DOHH2 (cell line): ENCODE measurements at regions not wholly inside any gene's neighbourhood (a gene's known extent, or its start where the extent isn't known, plus 50 kb on each side); places are given as distances from the start of the nearest gene placed in this dataset.

ENCODE experiments used
- H3F3A ChIP-seq: fragments of 200-600 bp; sonication (generic), shearing (Covaris generic); 2 replicates; pipeline ENCODE4 v1.6.0; 2016; ENCODE audit warnings: antibody characterized with exemption, mild to moderate bottlenecking; ENCODE audit not compliant: control insufficient read depth, insufficient read depth
- H3K27ac ChIP-seq: fragments of 200-600 bp; sonication (generic); 2 replicates; pipeline ENCODE4 v1.5.1; 2014; ENCODE audit warnings: low read depth, mild to moderate bottlenecking, low read length, moderate library complexity
- H3K27me3 ChIP-seq: fragments of 200-600 bp; sonication (generic); 2 replicates; pipeline ENCODE4 v1.6.1; 2014; ENCODE audit warnings: mild to moderate bottlenecking, low read length, mixed read lengths; ENCODE audit not compliant: control insufficient read depth
- H3K36me3 ChIP-seq: fragments of 200-600 bp; sonication (generic); 2 replicates; pipeline ENCODE4 v1.6.1; 2014; ENCODE audit warnings: mild to moderate bottlenecking, low read length, moderate library complexity, mixed read lengths; ENCODE audit not compliant: control insufficient read depth
- H3K4me1 ChIP-seq: fragments of 200-600 bp; sonication (generic); 2 replicates; pipeline ENCODE4 v1.6.1; 2014; ENCODE audit warnings: mild to moderate bottlenecking, low read length, mixed read lengths; ENCODE audit not compliant: control insufficient read depth
- H3K4me2 ChIP-seq: fragments of 200-600 bp; sonication (generic); 2 replicates; pipeline ENCODE4 v1.6.0; 2014; ENCODE audit warnings: mild to moderate bottlenecking, low read length, moderate library complexity
- H3K4me3 ChIP-seq: fragments of 200-600 bp; sonication (generic); 2 replicates; pipeline ENCODE4 v1.5.1; 2014; ENCODE audit warnings: mild to moderate bottlenecking, low read length, mixed read lengths
- H3K79me2 ChIP-seq: fragments of 200-600 bp; sonication (generic); 2 replicates; pipeline ENCODE4 v1.6.1; 2014; ENCODE audit warnings: mild to moderate bottlenecking, low read length, mixed read lengths; ENCODE audit not compliant: control insufficient read depth
- H3K9me2 ChIP-seq: fragments of 200-600 bp; sonication (generic); replicated peaks from 2 replicates; pipeline ENCODE4 v1.6.1; 2014; ENCODE audit warnings: mild to moderate bottlenecking, low read length, mixed read lengths; ENCODE audit not compliant: control insufficient read depth
- H3K9me3 ChIP-seq: fragments of 200-600 bp; sonication (generic); 2 replicates; pipeline ENCODE4 v1.6.1; 2014; ENCODE audit warnings: antibody characterized with exemption, low read length, mixed read lengths; ENCODE audit not compliant: control insufficient read depth, insufficient read depth
- H4K20me1 ChIP-seq: fragments of 200-600 bp; sonication (generic); 2 replicates; pipeline ENCODE4 v1.6.0; 2014; ENCODE audit warnings: low read depth, mild to moderate bottlenecking, antibody characterized with exemption, low read length, moderate library complexity; ENCODE audit not compliant: control insufficient read depth, insufficient read depth
- EZH2phosphoT487 ChIP-seq: fragments of 200-600 bp; sonication (generic); IDR thresholded peaks from 2 replicates; pipeline ENCODE4 v1.6.1; 2017; ENCODE audit warnings: borderline replicate concordance, mild to moderate bottlenecking, antibody characterized with exemption, low read length, moderate library complexity, mixed read lengths
- TF ChIP-seq, protein P1 (sequence below): fragments of 200-600 bp; sonication (generic); IDR thresholded peaks from one replicate; pipeline ENCODE4 v1.5.1; 2014; ENCODE audit warnings: antibody characterized with exemption, mild to moderate bottlenecking, low read depth, low read length; ENCODE audit not compliant: poor library complexity, severe bottlenecking

- TF ChIP-seq, protein P1, sequence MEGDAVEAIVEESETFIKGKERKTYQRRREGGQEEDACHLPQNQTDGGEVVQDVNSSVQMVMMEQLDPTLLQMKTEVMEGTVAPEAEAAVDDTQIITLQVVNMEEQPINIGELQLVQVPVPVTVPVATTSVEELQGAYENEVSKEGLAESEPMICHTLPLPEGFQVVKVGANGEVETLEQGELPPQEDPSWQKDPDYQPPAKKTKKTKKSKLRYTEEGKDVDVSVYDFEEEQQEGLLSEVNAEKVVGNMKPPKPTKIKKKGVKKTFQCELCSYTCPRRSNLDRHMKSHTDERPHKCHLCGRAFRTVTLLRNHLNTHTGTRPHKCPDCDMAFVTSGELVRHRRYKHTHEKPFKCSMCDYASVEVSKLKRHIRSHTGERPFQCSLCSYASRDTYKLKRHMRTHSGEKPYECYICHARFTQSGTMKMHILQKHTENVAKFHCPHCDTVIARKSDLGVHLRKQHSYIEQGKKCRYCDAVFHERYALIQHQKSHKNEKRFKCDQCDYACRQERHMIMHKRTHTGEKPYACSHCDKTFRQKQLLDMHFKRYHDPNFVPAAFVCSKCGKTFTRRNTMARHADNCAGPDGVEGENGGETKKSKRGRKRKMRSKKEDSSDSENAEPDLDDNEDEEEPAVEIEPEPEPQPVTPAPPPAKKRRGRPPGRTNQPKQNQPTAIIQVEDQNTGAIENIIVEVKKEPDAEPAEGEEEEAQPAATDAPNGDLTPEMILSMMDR, result no peak
- TF ChIP-seq EZH2phosphoT487, result no peak
- Histone ChIP-seq H3K79me2 (no peaks in the 10 kb centered on the region), H3K27ac (no peak overlapping the region), H3K4me3 (no peak overlapping the region), H3K9me3 (no peaks in the 10 kb centered on the region), H3K9me2 (no peaks in the 10 kb centered on the region), H3K36me3 (no peaks in the 10 kb centered on the region), H4K20me1 (no peaks in the 10 kb centered on the region), H3F3A (no peaks in the 10 kb centered on the region), H3K27me3 (no peaks in the 10 kb centered on the region), H3K4me2 (no peak overlapping the region), H3K4me1 (no peaks in the 10 kb centered on the region)
Measured at GRCh38 chr5:174288439-174288838, 242.9 kb downstream of the NSG2 start.

GRCh38 chr5:174291162-174291561 is 245.7 kb downstream of the NSG2 start:
- H3K27me3 ChIP-seq, result no peaks in the 10 kb centered on the region
- no peaks in the 10 kb centered on the region for H4K20me1 ChIP-seq
- no peak overlapping the region for H3K4me2 ChIP-seq
- H3K27ac ChIP-seq, result no peak overlapping the region
- H3K4me1 ChIP-seq, result no peaks in the 10 kb centered on the region
- H3K36me3 ChIP-seq, result no peaks in the 10 kb centered on the region
- H3K4me3 ChIP-seq, result no peak overlapping the region
- H3K9me2 ChIP-seq, result no peaks in the 10 kb centered on the region
- H3F3A ChIP-seq, result no peaks in the 10 kb centered on the region
- TF ChIP-seq, protein P1, result no peak
- TF ChIP-seq EZH2phosphoT487, result no peak
- no peaks in the 10 kb centered on the region for H3K9me3 ChIP-seq
- H3K79me2 ChIP-seq, result no peaks in the 10 kb centered on the region

GRCh38 chr5:174292348-174292747 is 246.8 kb downstream of the NSG2 start:
- Histone ChIP-seq H3K4me1 (no peaks in the 10 kb centered on the region), H3K4me3 (no peak overlapping the region), H3K9me3 (no peaks in the 10 kb centered on the region), H3K27me3 (no peaks in the 10 kb centered on the region), H3K4me2 (no peak overlapping the region), H4K20me1 (no peaks in the 10 kb centered on the region), H3K27ac (no peak overlapping the region), H3K36me3 (no peaks in the 10 kb centered on the region), H3K9me2 (no peaks in the 10 kb centered on the region), H3F3A (no peaks in the 10 kb centered on the region), H3K79me2 (no peaks in the 10 kb centered on the region)
- TF ChIP-seq, protein P1, result no peak
- TF ChIP-seq EZH2phosphoT487, result no peak

- Histone ChIP-seq H3K27ac (no peak overlapping the region), H3K36me3 (no peaks in the 10 kb centered on the region), H3K4me1 (no peaks in the 10 kb centered on the region), H3K9me3 (no peaks in the 10 kb centered on the region), H3K9me2 (no peaks in the 10 kb centered on the region), H4K20me1 (no peaks in the 10 kb centered on the region), H3K79me2 (no peaks in the 10 kb centered on the region), H3K4me2 (no peak overlapping the region), H3F3A (no peaks in the 10 kb centered on the region), H3K27me3 (no peaks in the 10 kb centered on the region), H3K4me3 (no peak overlapping the region)
- TF ChIP-seq, protein P1, result no peak
- TF ChIP-seq EZH2phosphoT487, result no peak
Measured at GRCh38 chr5:174293006-174293405, 247.5 kb downstream of the NSG2 start.
